Spleen (tissue), 7 donors: ENCODE measurements at regions not wholly inside any gene's neighbourhood (a gene's known extent, or its start where the extent isn't known, plus 50 kb on each side); places are given as distances from the start of the nearest gene placed in this dataset.

Experiments used
- CTCF ChIP-seq, 11 experiments: fragments of 200-600 bp in 7 of 11; fragments of 450-650 bp in 4 of 11; sonication (generic) in 4 of 11; IDR thresholded peaks in 8 of 11; conservative IDR thresholded peaks in 3 of 11; 1 replicate in 7 of 11; 2 replicates in 4 of 11; pipeline versions ENCODE4 v1.4.0 to v1.8.0; 2016 to 2021; ENCODE audit warnings: antibody characterized with exemption in 11 of 11, inconsistent platforms in 4 of 11, mild to moderate bottlenecking in 1 of 11
- POLR2AphosphoS5 ChIP-seq, 3 donors: sonication (generic); formaldehyde crosslinking; IDR thresholded peaks; one replicate each; pipeline ENCODE4 v1.5.1; 2017; ENCODE audit warnings: antibody characterized with exemption in 3 of 3
- donor health status: DM: no; HTN: no; CAD: no; lungs with moderate emphysema.
- donor health status: DM: no; HTN: no; CAD: no.
- donor health status: DM: no; HTN: no; CAD: no.

- TF ChIP-seq CTCF (IDR thresholded peaks at IDR 0.05 in 8 of 11, conservative IDR thresholded peaks at IDR 0.05 in 3 of 11) (no peak), POLR2AphosphoS5 (IDR thresholded peaks at IDR 0.05) (no peak)
These were observed 110.2 kb downstream of the GNAT3 start for GRCh38 chr7:80401708-80402107.
